ENCODE measurements at regions not wholly inside any gene's neighbourhood (a gene's known extent, or its start where the extent isn't known, plus 50 kb on each side); places are given as distances from the start of the nearest gene placed in this dataset.
"Not testable (repeated sequence)": the region's sequence is repeated elsewhere in the genome, so short reads cannot be mapped to it uniquely, and the experiment has no call there.

- no peak for DNase-seq
Observed at GRCh38 chr3:65169961-65170360, 482.2 kb upstream of the ADAMTS9 start.

GRCh38 chr3:65168547-65168946, 480.7 kb upstream of the ADAMTS9 start:
- no peak for DNase-seq

GRCh38 chr3:65166531-65166930, 478.7 kb upstream of the ADAMTS9 start:
- no peak for DNase-seq

- DNase-seq, result no peak
Observed at GRCh38 chr3:65158023-65158422, 470.2 kb upstream of the ADAMTS9 start.

GRCh38 chr3:65153850-65154512, 466.2 kb upstream of the ADAMTS9 start:
- no peak for DNase-seq

GRCh38 chr3:65151666-65152065, 463.9 kb upstream of the ADAMTS9 start:
- no peak for DNase-seq

GRCh38 chr3:65149877-65150276, 462.1 kb upstream of the ADAMTS9 start:
- DNase-seq, result no peak

- no peak for DNase-seq
Observed at GRCh38 chr3:65148687-65149086, 460.9 kb upstream of the ADAMTS9 start.

- DNase-seq, result no peak
Observed at GRCh38 chr3:65146179-65146578, 458.4 kb upstream of the ADAMTS9 start.

GRCh38 chr3:65145680-65146079, 457.9 kb upstream of the ADAMTS9 start:
- DNase-seq, result no peak

- no peak for DNase-seq
Observed at GRCh38 chr3:65144791-65145351, 457.1 kb upstream of the ADAMTS9 start.

GRCh38 chr3:65142456-65142855, 454.7 kb upstream of the ADAMTS9 start:
- DNase-seq, result no peak

- no peak for DNase-seq
Observed at GRCh38 chr3:65138556-65138955, 450.8 kb upstream of the ADAMTS9 start.

- DNase-seq, result not testable (repeated sequence)
Observed at GRCh38 chr3:65133752-65134151, 446.0 kb upstream of the ADAMTS9 start.

- no peak for DNase-seq
Observed at GRCh38 chr3:65130782-65131181, 443.0 kb upstream of the ADAMTS9 start.

GRCh38 chr3:65128346-65128745, 440.5 kb upstream of the ADAMTS9 start:
- DNase-seq, result no peak

GRCh38 chr3:65126527-65127410, 439.0 kb upstream of the ADAMTS9 start:
- DNase-seq, result no peak

- not testable (repeated sequence) for DNase-seq
Observed at GRCh38 chr3:65120156-65120555, 432.4 kb upstream of the ADAMTS9 start.

GRCh38 chr3:65118912-65119499, 431.2 kb upstream of the ADAMTS9 start:
- DNase-seq, result no peak

GRCh38 chr3:65114041-65114440, 426.2 kb upstream of the ADAMTS9 start:
- DNase-seq, result no peak

- no peak for DNase-seq
Observed at GRCh38 chr3:65112751-65113300, 425.0 kb upstream of the ADAMTS9 start.

GRCh38 chr3:65110661-65111060, 422.9 kb upstream of the ADAMTS9 start:
- DNase-seq, result no peak

GRCh38 chr3:65109966-65110500, 422.2 kb upstream of the ADAMTS9 start:
- DNase-seq, result no peak
